ENCODE measurements at regions not wholly inside any gene's neighbourhood (a gene's known extent, or its start where the extent isn't known, plus 50 kb on each side); places are given as distances from the start of the nearest gene placed in this dataset.

DNA sequence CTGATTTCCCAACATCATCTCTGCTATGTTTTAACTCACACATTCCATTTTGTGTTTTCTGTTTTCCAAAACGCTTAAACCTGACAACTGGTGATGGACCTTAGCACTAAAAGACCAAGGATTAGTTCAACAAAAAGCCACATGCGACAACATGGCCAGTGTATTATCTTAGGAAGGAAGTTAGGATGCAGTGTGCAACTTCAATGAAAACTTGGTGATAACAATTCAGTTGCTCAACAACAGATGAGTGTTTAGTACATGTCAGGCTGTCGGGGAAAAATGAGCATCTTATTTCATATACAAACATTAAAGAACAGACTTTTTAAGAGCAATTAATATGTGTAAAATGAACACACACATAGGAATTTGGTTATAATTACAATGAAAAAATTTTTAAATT lies 780.0 kb downstream of the SEMA5A start:
- BruUV-seq (replicated peaks): no TSS peak
- TF ChIP-seq, protein P1, sequence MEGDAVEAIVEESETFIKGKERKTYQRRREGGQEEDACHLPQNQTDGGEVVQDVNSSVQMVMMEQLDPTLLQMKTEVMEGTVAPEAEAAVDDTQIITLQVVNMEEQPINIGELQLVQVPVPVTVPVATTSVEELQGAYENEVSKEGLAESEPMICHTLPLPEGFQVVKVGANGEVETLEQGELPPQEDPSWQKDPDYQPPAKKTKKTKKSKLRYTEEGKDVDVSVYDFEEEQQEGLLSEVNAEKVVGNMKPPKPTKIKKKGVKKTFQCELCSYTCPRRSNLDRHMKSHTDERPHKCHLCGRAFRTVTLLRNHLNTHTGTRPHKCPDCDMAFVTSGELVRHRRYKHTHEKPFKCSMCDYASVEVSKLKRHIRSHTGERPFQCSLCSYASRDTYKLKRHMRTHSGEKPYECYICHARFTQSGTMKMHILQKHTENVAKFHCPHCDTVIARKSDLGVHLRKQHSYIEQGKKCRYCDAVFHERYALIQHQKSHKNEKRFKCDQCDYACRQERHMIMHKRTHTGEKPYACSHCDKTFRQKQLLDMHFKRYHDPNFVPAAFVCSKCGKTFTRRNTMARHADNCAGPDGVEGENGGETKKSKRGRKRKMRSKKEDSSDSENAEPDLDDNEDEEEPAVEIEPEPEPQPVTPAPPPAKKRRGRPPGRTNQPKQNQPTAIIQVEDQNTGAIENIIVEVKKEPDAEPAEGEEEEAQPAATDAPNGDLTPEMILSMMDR (IDR thresholded peaks at IDR 0.05; ENCODE audit: insufficient read depth in 1 of 2, low read depth in 1 of 2, low read length in 1 of 2, severe bottlenecking in 1 of 2, unreplicated experiment in 1 of 2): no peak
- H3K27ac Mint-ChIP-seq (ENCODE audit: unreplicated experiment): no peak overlapping the region
- H3K27me3 Mint-ChIP-seq (ENCODE audit: insufficient read depth, unreplicated experiment): no peaks in the 10 kb centered on the region
- H3K4me3 ChIP-seq (ENCODE audit: low read depth, low read length): no peak overlapping the region
- no peaks in the 10 kb centered on the region for H3K4me1 Mint-ChIP-seq (ENCODE audit: low read depth, unreplicated experiment)
- peaks cover 9% of the 10 kb centered on the region for H3K9me3 Mint-ChIP-seq (ENCODE audit: unreplicated experiment)
- no peak for DNase-seq
- H3K4me3 Mint-ChIP-seq (ENCODE audit: unreplicated experiment): no peak overlapping the region
- no peaks in the 10 kb centered on the region for H3K9me3 ChIP-seq
- ChIA-PET CTCF (no interaction called here), POLR2A (no interaction called here)
- no peaks in the 10 kb centered on the region; the same call in 1 of the 2 replicates for H3K27me3 ChIP-seq (replicated peaks; ENCODE audit: control insufficient read depth, insufficient read depth, low read length)
- no peaks in the 10 kb centered on the region for H3K36me3 Mint-ChIP-seq (ENCODE audit: insufficient read depth, unreplicated experiment)
- H3K4me1 ChIP-seq: no peaks in the 10 kb centered on the region
- no peaks in the 10 kb centered on the region for H3K36me3 ChIP-seq (ENCODE audit: control insufficient read depth, insufficient read depth, low read length)
- intact Hi-C loops (cut with micrococcal nuclease; ENCODE audit: unreplicated experiment): loop anchor here (5.0 kb wide), 1 partner anchor 781 kb away; the partner anchor contains the start of gene SEMA5A

DNA sequence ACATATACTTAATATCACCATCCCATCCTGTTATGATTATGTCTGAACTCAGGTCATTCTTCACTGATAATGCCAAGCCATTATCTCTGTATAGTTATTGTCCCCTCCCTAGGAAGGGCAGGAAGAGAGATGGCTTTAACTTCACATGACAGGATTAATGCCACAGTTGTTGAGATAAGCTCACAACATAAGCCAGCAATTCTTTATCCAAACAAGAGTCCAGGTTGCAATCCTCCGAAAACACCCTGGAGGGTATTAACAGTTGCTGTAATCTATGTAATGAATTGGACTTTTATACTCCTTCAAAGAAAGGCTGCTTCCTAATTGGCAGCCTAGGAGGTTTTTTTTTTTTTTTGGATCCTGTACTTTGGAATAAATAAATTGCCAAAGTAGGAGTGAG lies 779.4 kb downstream of the SEMA5A start:
- intact Hi-C loops (cut with micrococcal nuclease; ENCODE audit: unreplicated experiment): loop anchor here (5.0 kb wide), 1 partner anchor 781 kb away; the partner anchor contains the start of gene SEMA5A
- Mint-ChIP-seq H3K27me3 (ENCODE audit: insufficient read depth, unreplicated experiment) (no peaks in the 10 kb centered on the region), H3K4me1 (ENCODE audit: low read depth, unreplicated experiment) (no peaks in the 10 kb centered on the region), H3K4me3 (ENCODE audit: unreplicated experiment) (no peak overlapping the region), H3K36me3 (ENCODE audit: insufficient read depth, unreplicated experiment) (no peaks in the 10 kb centered on the region), H3K27ac (ENCODE audit: unreplicated experiment) (no peak overlapping the region), H3K9me3 (ENCODE audit: unreplicated experiment) (peaks cover 3% of the 10 kb centered on the region)
- BruUV-seq (replicated peaks): no TSS peak
- ChIA-PET POLR2A (no interaction called here), CTCF (no interaction called here)
- H3K36me3 ChIP-seq (ENCODE audit: control insufficient read depth, insufficient read depth, low read length): no peaks in the 10 kb centered on the region
- no peak overlapping the region for H3K4me3 ChIP-seq (ENCODE audit: low read depth, low read length)
- TF ChIP-seq, protein P1 (IDR thresholded peaks at IDR 0.05; ENCODE audit: insufficient read depth in 1 of 2, low read depth in 1 of 2, low read length in 1 of 2, severe bottlenecking in 1 of 2, unreplicated experiment in 1 of 2): no peak
- DNase-seq: no peak
- H3K27me3 ChIP-seq (replicated peaks; ENCODE audit: control insufficient read depth, insufficient read depth, low read length): no peaks in the 10 kb centered on the region; the same call in 1 of the 2 replicates
- H3K4me1 ChIP-seq: no peaks in the 10 kb centered on the region
- H3K9me3 ChIP-seq: no peaks in the 10 kb centered on the region

DNA sequence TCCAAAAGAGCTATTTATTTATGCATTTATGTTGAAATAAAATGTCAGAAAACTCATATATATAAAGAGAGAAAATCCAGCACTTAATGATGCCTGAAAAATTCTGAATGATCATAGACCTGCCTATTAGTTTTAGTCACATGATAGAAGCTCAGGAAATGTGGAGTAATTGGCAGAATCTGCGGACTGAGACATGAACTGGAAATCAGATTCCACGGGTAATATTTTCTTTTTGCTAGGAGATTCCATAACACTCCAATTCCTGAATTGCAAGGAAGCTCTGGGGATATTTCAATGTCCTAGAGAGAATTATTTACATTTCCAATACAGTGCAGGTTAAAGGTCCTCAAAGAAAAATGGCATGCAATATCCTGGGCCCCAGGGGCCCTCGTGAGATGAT lies 778.8 kb downstream of the SEMA5A start:
- Histone ChIP-seq H3K4me3 (ENCODE audit: low read depth, low read length) (no peak overlapping the region), H3K4me1 (no peaks in the 10 kb centered on the region), H3K9me3 (no peaks in the 10 kb centered on the region), H3K27me3 (replicated peaks; ENCODE audit: control insufficient read depth, insufficient read depth, low read length) (no peaks in the 10 kb centered on the region; the same call in 1 of the 2 replicates), H3K36me3 (ENCODE audit: control insufficient read depth, insufficient read depth, low read length) (no peaks in the 10 kb centered on the region)
- Mint-ChIP-seq H3K27me3 (ENCODE audit: insufficient read depth, unreplicated experiment) (no peaks in the 10 kb centered on the region), H3K4me3 (ENCODE audit: unreplicated experiment) (no peak overlapping the region), H3K9me3 (ENCODE audit: unreplicated experiment) (no peaks in the 10 kb centered on the region), H3K27ac (ENCODE audit: unreplicated experiment) (no peak overlapping the region), H3K4me1 (ENCODE audit: low read depth, unreplicated experiment) (no peaks in the 10 kb centered on the region), H3K36me3 (ENCODE audit: insufficient read depth, unreplicated experiment) (no peaks in the 10 kb centered on the region)
- intact Hi-C loops (cut with micrococcal nuclease; ENCODE audit: unreplicated experiment): loop anchor here (5.0 kb wide), 1 partner anchor 780 kb away; the partner anchor contains the start of gene SEMA5A
- no TSS peak for BruUV-seq (replicated peaks)
- DNase-seq: no peak
- TF ChIP-seq, protein P1 (IDR thresholded peaks at IDR 0.05; ENCODE audit: insufficient read depth in 1 of 2, low read depth in 1 of 2, low read length in 1 of 2, severe bottlenecking in 1 of 2, unreplicated experiment in 1 of 2): no peak
- CTCF ChIA-PET: no interaction called here
- POLR2A ChIA-PET: no interaction called here

Measured in Caco-2 (cell line).